Astrocyte of the spinal cord (primary cell): ENCODE measurements at regions not wholly inside any gene's neighbourhood (a gene's known extent, or its start where the extent isn't known, plus 50 kb on each side); places are given as distances from the start of the nearest gene placed in this dataset.

Experiments used
- DNase-seq: peaks from one replicate; pipeline ENCODE4 v3.0.0; 2011; ENCODE audit warnings: low read depth, low spot score
- H3K4me3 ChIP-seq: 2 replicates; pipeline ENCODE4 v1.5.1; 2011; ENCODE audit warnings: low read depth, mild to moderate bottlenecking, low read length, moderate library complexity
- in situ Hi-C: cut with HindIII; loops from 2 replicates; pipeline ENCODE4 v1.10.0; 2017; ENCODE audit warnings: low sequenced_read_pairs
- TF ChIP-seq, protein P1 (sequence below): IDR thresholded peaks from 2 replicates; pipeline ENCODE4 v1.5.1; 2012; ENCODE audit warnings: low read depth, mild to moderate bottlenecking, low read length, inconsistent platforms

DNA sequence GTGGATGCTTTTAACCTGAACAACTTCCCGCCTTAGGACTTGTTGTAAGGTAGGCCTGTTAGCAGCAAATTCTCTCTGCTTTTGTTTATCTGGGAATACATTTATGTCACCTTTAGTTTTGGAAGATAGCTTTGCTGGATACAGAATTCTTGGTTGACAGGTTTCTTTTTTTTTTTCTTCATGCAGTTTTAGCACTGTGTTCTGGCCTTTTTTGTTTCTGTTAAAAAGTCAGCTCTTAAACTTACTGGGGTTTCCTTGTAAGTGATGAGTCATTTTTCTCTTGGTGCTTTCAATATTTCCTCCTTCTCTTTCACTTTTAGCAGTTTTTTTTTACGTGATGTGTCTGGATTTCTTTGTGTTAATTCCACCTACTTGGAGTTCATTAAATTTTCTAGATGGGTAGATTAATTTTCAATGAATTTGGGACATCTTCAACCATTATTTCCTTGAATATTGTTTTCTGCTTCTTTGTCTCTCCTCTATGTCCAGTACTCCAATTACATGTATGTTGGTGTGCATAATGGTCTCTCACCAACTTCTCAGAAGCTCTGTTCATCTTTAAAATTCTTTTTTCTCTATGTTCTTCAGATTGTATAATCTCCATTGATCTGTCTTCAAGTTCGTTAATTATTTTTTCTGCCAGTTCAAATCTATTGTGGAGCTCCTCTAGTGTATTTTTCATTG lies 188.2 kb upstream of the ZNF536 start:
- H3K4me3 ChIP-seq: no peak overlapping the region
- in situ Hi-C loops: no loop called here
- DNase-seq: no peak
- TF ChIP-seq, protein P1, sequence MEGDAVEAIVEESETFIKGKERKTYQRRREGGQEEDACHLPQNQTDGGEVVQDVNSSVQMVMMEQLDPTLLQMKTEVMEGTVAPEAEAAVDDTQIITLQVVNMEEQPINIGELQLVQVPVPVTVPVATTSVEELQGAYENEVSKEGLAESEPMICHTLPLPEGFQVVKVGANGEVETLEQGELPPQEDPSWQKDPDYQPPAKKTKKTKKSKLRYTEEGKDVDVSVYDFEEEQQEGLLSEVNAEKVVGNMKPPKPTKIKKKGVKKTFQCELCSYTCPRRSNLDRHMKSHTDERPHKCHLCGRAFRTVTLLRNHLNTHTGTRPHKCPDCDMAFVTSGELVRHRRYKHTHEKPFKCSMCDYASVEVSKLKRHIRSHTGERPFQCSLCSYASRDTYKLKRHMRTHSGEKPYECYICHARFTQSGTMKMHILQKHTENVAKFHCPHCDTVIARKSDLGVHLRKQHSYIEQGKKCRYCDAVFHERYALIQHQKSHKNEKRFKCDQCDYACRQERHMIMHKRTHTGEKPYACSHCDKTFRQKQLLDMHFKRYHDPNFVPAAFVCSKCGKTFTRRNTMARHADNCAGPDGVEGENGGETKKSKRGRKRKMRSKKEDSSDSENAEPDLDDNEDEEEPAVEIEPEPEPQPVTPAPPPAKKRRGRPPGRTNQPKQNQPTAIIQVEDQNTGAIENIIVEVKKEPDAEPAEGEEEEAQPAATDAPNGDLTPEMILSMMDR: no peak

GRCh38 chr19:30202060-30202600 lies 170.1 kb upstream of the ZNF536 start:
- in situ Hi-C loops: no loop called here
- no peak overlapping the region for H3K4me3 ChIP-seq
- TF ChIP-seq, protein P1: no peak
- no peak for DNase-seq

GRCh38 chr19:30204721-30205120 lies 167.5 kb upstream of the ZNF536 start:
- DNase-seq: no peak
- in situ Hi-C loops: no loop called here
- no peak overlapping the region for H3K4me3 ChIP-seq
- TF ChIP-seq, protein P1: no peak

GRCh38 chr19:30206187-30206586 lies 166.0 kb upstream of the ZNF536 start:
- in situ Hi-C loops: no loop called here
- no peak overlapping the region for H3K4me3 ChIP-seq
- TF ChIP-seq, protein P1: no peak
- no peak for DNase-seq

DNA sequence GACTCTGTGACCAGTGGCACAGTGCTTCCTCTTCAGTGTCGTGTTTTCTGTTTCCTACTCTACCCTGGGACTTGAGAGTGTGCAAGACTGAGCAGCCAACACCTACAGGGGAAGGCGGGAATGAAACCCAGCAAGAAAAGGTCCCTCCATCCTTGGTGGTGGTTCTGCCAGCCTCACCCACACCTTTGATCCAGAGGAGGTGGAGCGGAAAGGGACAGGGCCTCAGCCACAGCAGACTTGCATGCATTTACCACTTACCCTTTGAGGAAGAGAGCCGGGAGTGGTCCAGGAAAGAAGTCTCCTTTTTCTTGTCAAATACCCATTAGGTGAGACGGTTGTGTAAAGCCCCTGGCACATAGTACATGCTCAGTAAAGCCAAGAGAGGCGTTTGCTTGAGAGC lies 164.8 kb upstream of the ZNF536 start:
- in situ Hi-C loops: no loop called here

GRCh38 chr19:30208436-30209060 lies 163.6 kb upstream of the ZNF536 start:
- TF ChIP-seq, protein P1: no peak
- in situ Hi-C loops: no loop called here
- no peak overlapping the region for H3K4me3 ChIP-seq
- no peak for DNase-seq

More for the DNA sequence above, 164.8 kb upstream of the ZNF536 start:
- no peak for DNase-seq
- TF ChIP-seq, protein P1: no peak
- no peak overlapping the region for H3K4me3 ChIP-seq
